Activated T-cell treated with anti-CD3 and anti-CD28 coated beads, Interleukin-2, amount 50 U/mL, for 4 hours (primary cell): ENCODE measurements at regions not wholly inside any gene's neighbourhood (a gene's known extent, or its start where the extent isn't known, plus 50 kb on each side); places are given as distances from the start of the nearest gene placed in this dataset.

Experiments
- ATAC-seq, 2 donors: fragments of 200-7000 bp; cut with Tn5 transposase; one replicate each; pipeline ENCODE4 v1.10.0; 2021
- DNase-seq: peaks from one replicate; pipeline ENCODE4 v3.0.0-alpha.2; 2020
- H3K27me3 Mint-ChIP-seq: one replicate; pipeline ENCODE4 v1.8.0; 2021; ENCODE audit warnings: low read depth, mixed read lengths
- H3K36me3 Mint-ChIP-seq: one replicate; pipeline ENCODE4 v1.8.0; 2022; ENCODE audit warnings: mixed read lengths; ENCODE audit not compliant: insufficient read depth
- H3K4me1 Mint-ChIP-seq: one replicate; pipeline ENCODE4 v1.8.0; 2021; ENCODE audit warnings: low read depth, mixed read lengths
- H3K4me3 Mint-ChIP-seq: one replicate; pipeline ENCODE4 v1.8.0; 2021; ENCODE audit warnings: mild to moderate bottlenecking, moderate library complexity, mixed read lengths
- H3K9me3 Mint-ChIP-seq: one replicate; pipeline ENCODE4 v1.8.0; 2021; ENCODE audit warnings: mixed read lengths

- no peaks in the 10 kb centered on the region for H3K4me1 Mint-ChIP-seq
- no peaks in the 10 kb centered on the region for H3K36me3 Mint-ChIP-seq
- ATAC-seq = no peak
- no peak for DNase-seq
- no peaks in the 10 kb centered on the region for H3K9me3 Mint-ChIP-seq
- no peak overlapping the region for H3K4me3 Mint-ChIP-seq
- H3K27me3 Mint-ChIP-seq = peaks cover 11% of the 10 kb centered on the region
Measured at GRCh38 chr5:103498800-103499551, 63.6 kb downstream of the NUDT12 start.

GRCh38 chr5:103498211-103498610, 64.4 kb downstream of the NUDT12 start:
- H3K36me3 Mint-ChIP-seq = no peaks in the 10 kb centered on the region
- no peak for ATAC-seq
- no peaks in the 10 kb centered on the region for H3K4me1 Mint-ChIP-seq
- no peak overlapping the region for H3K4me3 Mint-ChIP-seq
- peaks cover 12% of the 10 kb centered on the region for H3K27me3 Mint-ChIP-seq
- H3K9me3 Mint-ChIP-seq = no peaks in the 10 kb centered on the region
- no peak for DNase-seq

GRCh38 chr5:103497781-103498180, 64.8 kb downstream of the NUDT12 start:
- ATAC-seq = no peak
- no peaks in the 10 kb centered on the region for H3K4me1 Mint-ChIP-seq
- H3K36me3 Mint-ChIP-seq = no peaks in the 10 kb centered on the region
- no peak for DNase-seq
- peaks cover 12% of the 10 kb centered on the region for H3K27me3 Mint-ChIP-seq
- no peaks in the 10 kb centered on the region for H3K9me3 Mint-ChIP-seq
- H3K4me3 Mint-ChIP-seq = no peak overlapping the region

GRCh38 chr5:103490030-103490739, 72.4 kb downstream of the NUDT12 start:
- no peak overlapping the region for H3K4me3 Mint-ChIP-seq
- H3K27me3 Mint-ChIP-seq = peaks cover 6% of the 10 kb centered on the region

GRCh38 chr5:103489307-103489706, 73.3 kb downstream of the NUDT12 start:
- no peak overlapping the region for H3K4me3 Mint-ChIP-seq
- H3K27me3 Mint-ChIP-seq = peaks cover 5% of the 10 kb centered on the region
- no peak for ATAC-seq
- no peaks in the 10 kb centered on the region for H3K4me1 Mint-ChIP-seq
- no peaks in the 10 kb centered on the region for H3K9me3 Mint-ChIP-seq
- H3K36me3 Mint-ChIP-seq = no peaks in the 10 kb centered on the region
- DNase-seq = no peak

More at GRCh38 chr5:103490030-103490739, 72.4 kb downstream of the NUDT12 start:
- DNase-seq (no peak), ATAC-seq (no peak)
- Mint-ChIP-seq H3K9me3 (no peaks in the 10 kb centered on the region), H3K36me3 (no peaks in the 10 kb centered on the region), H3K4me1 (no peaks in the 10 kb centered on the region)

- Mint-ChIP-seq H3K9me3 (no peaks in the 10 kb centered on the region), H3K4me3 (no peak overlapping the region), H3K36me3 (no peaks in the 10 kb centered on the region), H3K27me3 (peaks cover 2% of the 10 kb centered on the region), H3K4me1 (no peaks in the 10 kb centered on the region)
- ATAC-seq (no peak), DNase-seq (no peak)
Measured at GRCh38 chr5:103487822-103488493, 74.6 kb downstream of the NUDT12 start.

GRCh38 chr5:103487218-103487617, 75.4 kb downstream of the NUDT12 start:
- no peak for ATAC-seq
- Mint-ChIP-seq H3K36me3 (no peaks in the 10 kb centered on the region), H3K9me3 (no peaks in the 10 kb centered on the region), H3K4me1 (no peaks in the 10 kb centered on the region), H3K27me3 (peaks cover 2% of the 10 kb centered on the region), H3K4me3 (no peak overlapping the region)
- no peak for DNase-seq

- no peaks in the 10 kb centered on the region for H3K4me1 Mint-ChIP-seq
- DNase-seq (no peak), ATAC-seq (no peak)
Measured at GRCh38 chr5:103486739-103487138, 75.8 kb downstream of the NUDT12 start.

GRCh38 chr5:103480246-103480645, 82.3 kb downstream of the NUDT12 start:
- no peak overlapping the region for H3K4me3 Mint-ChIP-seq
- peaks cover 5% of the 10 kb centered on the region for H3K27me3 Mint-ChIP-seq
- H3K36me3 Mint-ChIP-seq = no peaks in the 10 kb centered on the region
- DNase-seq = no peak
- no peaks in the 10 kb centered on the region for H3K4me1 Mint-ChIP-seq
- no peak for ATAC-seq
- no peaks in the 10 kb centered on the region for H3K9me3 Mint-ChIP-seq

More at GRCh38 chr5:103486739-103487138, 75.8 kb downstream of the NUDT12 start:
- Mint-ChIP-seq H3K27me3 (peaks cover 2% of the 10 kb centered on the region), H3K9me3 (no peaks in the 10 kb centered on the region), H3K4me3 (no peak overlapping the region), H3K36me3 (no peaks in the 10 kb centered on the region)

GRCh38 chr5:103477678-103478077, 84.9 kb downstream of the NUDT12 start:
- no peak for ATAC-seq
- Mint-ChIP-seq H3K27me3 (peaks cover 3% of the 10 kb centered on the region), H3K36me3 (no peaks in the 10 kb centered on the region), H3K4me1 (no peaks in the 10 kb centered on the region), H3K4me3 (no peak overlapping the region), H3K9me3 (no peaks in the 10 kb centered on the region)
- no peak for DNase-seq

GRCh38 chr5:103476811-103477210, 85.8 kb downstream of the NUDT12 start:
- Mint-ChIP-seq H3K27me3 (peaks cover 3% of the 10 kb centered on the region), H3K4me3 (no peak overlapping the region), H3K36me3 (no peaks in the 10 kb centered on the region), H3K4me1 (no peaks in the 10 kb centered on the region), H3K9me3 (no peaks in the 10 kb centered on the region)
- ATAC-seq (no peak), DNase-seq (no peak)

GRCh38 chr5:103475629-103476240, 86.9 kb downstream of the NUDT12 start:
- Mint-ChIP-seq H3K9me3 (no peaks in the 10 kb centered on the region), H3K27me3 (peaks cover under 1% of the 10 kb centered on the region), H3K4me1 (no peaks in the 10 kb centered on the region), H3K4me3 (no peak overlapping the region), H3K36me3 (no peaks in the 10 kb centered on the region)
- ATAC-seq = no peak
- no peak for DNase-seq

- Mint-ChIP-seq H3K4me3 (no peak overlapping the region), H3K27me3 (no peaks in the 10 kb centered on the region), H3K36me3 (no peaks in the 10 kb centered on the region), H3K4me1 (no peaks in the 10 kb centered on the region), H3K9me3 (no peaks in the 10 kb centered on the region)
- ATAC-seq = no peak
- DNase-seq = no peak
Measured at GRCh38 chr5:103474677-103475076, 87.9 kb downstream of the NUDT12 start.

GRCh38 chr5:103473725-103474124, 88.9 kb downstream of the NUDT12 start:
- ATAC-seq = no peak
- H3K9me3 Mint-ChIP-seq = no peaks in the 10 kb centered on the region
- H3K36me3 Mint-ChIP-seq = no peaks in the 10 kb centered on the region
- no peaks in the 10 kb centered on the region for H3K4me1 Mint-ChIP-seq
- H3K4me3 Mint-ChIP-seq = no peak overlapping the region
- no peak for DNase-seq
- no peaks in the 10 kb centered on the region for H3K27me3 Mint-ChIP-seq
